ENCODE measurements at regions not wholly inside any gene's neighbourhood (a gene's known extent, or its start where the extent isn't known, plus 50 kb on each side); places are given as distances from the start of the nearest gene placed in this dataset.

DNA sequence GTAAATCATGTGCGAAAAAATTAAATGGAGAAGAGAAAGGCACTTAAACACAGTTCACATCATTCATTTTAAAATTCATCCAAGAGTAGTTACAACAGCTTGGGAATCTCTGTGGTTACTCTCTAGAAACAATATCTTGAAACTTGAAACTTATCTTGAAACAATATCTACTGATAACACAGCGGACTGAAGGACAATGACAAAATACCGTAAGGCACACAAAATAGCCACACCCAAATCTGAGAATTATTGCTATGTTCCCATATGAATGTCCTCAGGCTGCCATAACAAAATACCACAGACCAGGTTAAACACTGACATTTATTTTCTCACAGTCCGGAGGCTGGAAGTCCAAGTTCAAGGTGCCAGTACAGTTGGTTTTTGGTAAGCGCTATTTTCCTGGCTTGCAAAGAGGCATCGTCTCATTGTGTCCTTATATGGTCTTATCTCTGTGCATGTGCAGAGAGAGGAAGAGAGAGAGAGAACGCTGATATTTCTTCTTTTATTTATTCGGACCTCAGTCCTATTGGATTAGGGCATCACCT lies 122.5 kb upstream of the BTBD3 start:
- TF ChIP-seq CTCF (conservative IDR thresholded peaks at IDR 0.05 in 1 of 2, IDR thresholded peaks at IDR 0.05 in 1 of 2; ENCODE audit: extremely low read depth in 1 of 2, insufficient read depth in 1 of 2, low read depth in 1 of 2, low read length in 2 of 2) (no peak), EZH2 (IDR thresholded peaks at IDR 0.05; ENCODE audit: borderline replicate concordance, low read length) (no peak)

Data from mammary epithelial cell (primary cell).